ENCODE measurements at regions not wholly inside any gene's neighbourhood (a gene's known extent, or its start where the extent isn't known, plus 50 kb on each side); places are given as distances from the start of the nearest gene placed in this dataset.

DNA sequence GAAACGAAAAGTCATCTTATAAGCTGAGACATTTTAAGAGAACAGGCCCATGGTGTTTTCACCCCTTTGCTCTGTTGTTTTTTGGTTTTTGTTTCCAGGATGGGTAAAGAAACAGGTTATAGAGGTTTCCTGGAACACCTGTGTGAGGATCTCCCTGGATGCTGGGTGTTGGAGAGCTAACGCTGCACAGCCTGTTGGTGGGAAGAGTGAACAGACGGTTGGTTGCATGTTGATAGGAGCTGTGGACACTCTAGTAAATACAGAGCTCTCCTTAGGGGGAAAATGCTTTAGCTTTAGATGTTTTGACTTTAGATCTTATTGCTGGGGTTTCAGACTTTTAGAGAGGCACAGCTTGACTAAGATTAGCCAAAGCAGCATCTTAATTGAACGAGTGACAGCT lies 235.2 kb downstream of the SOX4 start:
- TF ChIP-seq EZH2 (IDR thresholded peaks at IDR 0.05; ENCODE audit: borderline replicate concordance, insufficient read depth, low read depth, low read length, poor library complexity, severe bottlenecking) = no peak
- TF ChIP-seq, protein P1, sequence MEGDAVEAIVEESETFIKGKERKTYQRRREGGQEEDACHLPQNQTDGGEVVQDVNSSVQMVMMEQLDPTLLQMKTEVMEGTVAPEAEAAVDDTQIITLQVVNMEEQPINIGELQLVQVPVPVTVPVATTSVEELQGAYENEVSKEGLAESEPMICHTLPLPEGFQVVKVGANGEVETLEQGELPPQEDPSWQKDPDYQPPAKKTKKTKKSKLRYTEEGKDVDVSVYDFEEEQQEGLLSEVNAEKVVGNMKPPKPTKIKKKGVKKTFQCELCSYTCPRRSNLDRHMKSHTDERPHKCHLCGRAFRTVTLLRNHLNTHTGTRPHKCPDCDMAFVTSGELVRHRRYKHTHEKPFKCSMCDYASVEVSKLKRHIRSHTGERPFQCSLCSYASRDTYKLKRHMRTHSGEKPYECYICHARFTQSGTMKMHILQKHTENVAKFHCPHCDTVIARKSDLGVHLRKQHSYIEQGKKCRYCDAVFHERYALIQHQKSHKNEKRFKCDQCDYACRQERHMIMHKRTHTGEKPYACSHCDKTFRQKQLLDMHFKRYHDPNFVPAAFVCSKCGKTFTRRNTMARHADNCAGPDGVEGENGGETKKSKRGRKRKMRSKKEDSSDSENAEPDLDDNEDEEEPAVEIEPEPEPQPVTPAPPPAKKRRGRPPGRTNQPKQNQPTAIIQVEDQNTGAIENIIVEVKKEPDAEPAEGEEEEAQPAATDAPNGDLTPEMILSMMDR (IDR thresholded peaks at IDR 0.05) = no peak

All from B cell (primary cell).